Activated T-cell treated with anti-CD3 and anti-CD28 coated beads for 24 hours (primary cell): ENCODE measurements at regions not wholly inside any gene's neighbourhood (a gene's known extent, or its start where the extent isn't known, plus 50 kb on each side); places are given as distances from the start of the nearest gene placed in this dataset.

ENCODE experiments used
- DNase-seq: peaks from one replicate; pipeline ENCODE4 v3.0.0-alpha.2; 2020; ENCODE audit warnings: low read depth

DNA sequence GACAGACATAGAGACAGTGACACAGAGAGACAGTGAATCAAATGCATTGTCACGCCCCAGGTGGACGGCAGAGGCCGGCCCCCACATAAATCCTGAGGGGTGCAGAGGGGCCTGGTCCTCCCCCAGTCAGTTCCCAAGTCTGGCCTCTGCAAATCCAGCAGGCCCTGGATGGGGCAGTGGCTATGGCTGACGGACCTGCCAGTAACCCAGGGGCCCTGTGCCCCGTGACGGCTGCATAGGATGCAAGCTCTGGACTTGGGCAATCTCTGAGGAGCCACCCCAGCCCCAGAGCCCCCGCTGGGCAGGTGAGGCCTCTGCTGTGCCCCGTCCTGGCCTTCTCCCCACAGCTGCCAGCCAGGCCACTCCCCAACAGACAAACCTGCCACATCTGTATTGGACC is 204.5 kb downstream of the BRD1 start:
- no peak for DNase-seq

DNA sequence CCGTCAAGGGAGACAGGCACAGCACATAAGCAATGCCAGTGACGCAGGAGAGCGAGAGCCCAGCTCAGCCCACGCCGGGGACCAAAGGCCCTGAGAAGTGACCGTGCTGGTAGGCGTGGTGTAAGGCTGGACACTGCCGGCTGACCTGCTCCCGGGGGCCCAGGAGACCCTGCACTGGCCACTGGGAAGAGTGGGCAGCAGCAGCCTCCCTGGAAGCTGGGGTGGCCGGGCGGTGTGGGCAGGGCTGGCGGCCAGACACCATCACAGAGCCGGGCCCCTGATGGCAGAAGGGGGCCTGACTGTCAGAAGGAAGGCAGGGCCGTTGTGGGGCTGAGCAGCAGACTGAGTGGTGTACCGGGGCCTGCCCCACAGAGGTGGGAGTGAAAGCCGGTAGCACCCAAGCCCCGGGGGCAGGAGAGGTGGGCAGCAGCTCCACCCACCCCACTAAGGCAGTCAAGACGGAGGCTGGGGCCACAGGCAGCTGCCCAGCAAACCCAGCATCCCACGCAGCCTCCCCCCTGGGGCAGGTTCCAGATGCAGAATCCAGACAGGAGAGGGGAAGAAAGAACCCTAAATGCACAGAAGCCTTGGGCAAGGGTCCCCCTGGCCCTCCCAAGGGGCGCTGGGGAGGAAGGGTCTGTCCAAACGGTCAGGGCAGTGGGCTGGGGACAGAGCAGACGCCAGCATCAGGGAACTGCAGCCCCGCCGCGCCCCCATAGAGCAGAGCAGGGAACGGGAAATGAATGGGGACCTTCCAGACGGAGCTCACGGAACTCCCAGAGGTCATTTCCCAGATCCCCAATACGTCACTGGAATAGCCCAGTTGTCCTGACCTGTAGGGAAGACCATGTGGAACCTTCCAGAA is 205.2 kb downstream of the BRD1 start:
- no peak for DNase-seq

DNA sequence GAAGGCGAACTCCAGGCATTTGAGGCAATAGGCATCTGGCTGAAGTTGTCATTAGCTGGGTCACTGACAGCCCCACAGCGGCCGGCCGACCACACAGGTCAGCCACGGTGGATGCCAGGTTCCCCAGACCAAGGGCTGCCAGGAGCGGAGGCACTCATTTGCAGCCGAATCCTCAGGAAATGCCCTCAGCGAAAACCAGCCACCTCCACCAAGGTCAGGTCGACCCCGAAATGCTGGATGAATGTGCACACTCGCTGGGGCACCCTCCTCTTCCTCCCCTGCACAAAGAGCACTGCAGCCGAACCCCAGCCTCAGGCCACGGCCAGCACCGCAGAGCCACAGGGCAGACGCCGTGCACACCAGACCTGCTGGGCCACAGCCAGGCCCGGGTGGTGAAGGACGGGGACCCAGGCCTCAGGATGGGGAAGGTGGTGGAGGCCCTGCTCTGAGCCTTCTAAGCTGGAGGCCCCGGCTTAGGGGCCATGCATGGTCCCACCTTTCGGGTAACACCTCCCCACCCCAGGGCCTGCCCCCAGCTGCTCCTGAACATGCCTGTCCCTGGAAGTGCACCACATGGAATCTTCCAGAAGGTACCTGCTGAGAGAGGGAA is 206.0 kb downstream of the BRD1 start:
- no peak for DNase-seq

DNA sequence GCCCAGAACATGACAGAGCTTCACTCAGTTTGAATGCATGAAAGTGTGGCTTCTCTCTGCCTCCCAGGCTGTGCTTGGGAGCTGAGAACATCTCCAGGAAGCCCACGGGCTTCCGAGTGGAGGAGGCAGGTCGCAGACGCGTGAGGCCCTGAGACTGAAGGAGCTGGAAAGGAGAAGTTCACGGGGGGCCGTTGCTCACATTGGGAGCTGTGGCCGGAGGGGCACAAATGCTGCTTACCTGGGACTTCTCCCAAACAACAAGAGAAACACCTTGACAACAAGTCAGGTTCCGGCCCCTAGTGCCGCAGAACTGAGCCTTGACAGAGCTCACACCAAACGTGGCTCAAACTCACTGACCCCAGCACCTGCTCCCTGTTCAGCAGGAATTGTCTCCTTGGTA is 207.0 kb downstream of the BRD1 start:
- no peak for DNase-seq

DNA sequence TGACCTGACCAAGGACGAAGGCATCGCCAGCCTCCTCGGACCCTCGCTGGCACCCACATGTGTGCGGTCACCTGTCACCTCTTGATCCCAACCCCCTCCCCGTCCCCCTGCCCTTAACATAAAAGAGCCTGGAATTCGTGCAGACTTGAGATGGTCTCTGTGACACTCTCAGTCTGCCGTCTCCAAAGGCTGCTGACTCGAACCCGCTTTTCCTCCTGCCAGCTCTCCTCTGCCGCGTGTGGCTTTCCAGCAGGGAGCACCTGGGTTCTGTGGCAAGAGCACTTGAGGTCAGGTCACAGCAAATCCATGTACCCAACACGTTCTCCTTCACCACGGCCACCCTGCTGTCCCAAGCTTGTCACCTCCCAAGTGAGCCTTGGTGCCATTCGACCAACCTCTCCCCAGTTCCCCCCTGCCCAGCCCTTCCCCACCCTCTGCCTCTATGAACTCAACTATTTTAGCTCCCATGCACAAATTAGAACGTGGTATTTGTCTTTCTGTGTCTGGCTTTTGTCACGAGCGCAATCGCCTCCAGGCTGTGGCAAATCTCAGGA is 207.6 kb downstream of the BRD1 start:
- no peak for DNase-seq

DNA sequence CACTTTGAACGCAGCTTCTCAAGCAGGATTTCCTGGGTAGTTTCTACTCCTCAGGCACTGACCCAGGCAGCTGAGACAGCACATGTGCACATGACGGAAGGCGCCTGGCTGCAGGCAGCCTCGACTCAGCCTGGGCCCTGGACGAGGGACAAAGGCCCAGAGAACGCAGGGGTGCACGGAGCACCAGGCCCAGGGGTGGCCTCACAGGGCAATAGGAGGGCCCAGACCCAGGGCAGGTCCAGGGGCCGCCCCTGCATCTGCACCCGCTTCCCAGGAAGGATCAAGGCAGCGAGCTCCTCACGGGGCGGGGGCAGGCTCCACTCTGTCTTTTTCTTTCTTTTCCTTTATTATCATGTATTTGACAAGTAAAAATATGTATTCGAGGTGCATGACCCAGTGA is 208.4 kb downstream of the BRD1 start:
- DNase-seq: no peak

DNA sequence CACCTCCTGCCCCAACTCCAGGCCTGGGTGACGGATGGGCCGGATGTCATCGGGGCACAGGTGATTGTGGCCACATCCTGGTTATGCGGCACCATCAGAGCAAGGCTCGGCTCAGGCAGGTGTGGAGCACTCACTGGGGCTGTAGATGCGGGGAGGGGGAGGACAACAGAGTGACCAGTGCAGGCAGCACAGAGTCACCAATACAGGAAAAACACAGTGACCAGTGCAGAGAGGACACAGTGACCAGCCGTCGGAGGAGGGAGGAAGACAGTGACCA is 209.1 kb downstream of the BRD1 start:
- DNase-seq: no peak

DNA sequence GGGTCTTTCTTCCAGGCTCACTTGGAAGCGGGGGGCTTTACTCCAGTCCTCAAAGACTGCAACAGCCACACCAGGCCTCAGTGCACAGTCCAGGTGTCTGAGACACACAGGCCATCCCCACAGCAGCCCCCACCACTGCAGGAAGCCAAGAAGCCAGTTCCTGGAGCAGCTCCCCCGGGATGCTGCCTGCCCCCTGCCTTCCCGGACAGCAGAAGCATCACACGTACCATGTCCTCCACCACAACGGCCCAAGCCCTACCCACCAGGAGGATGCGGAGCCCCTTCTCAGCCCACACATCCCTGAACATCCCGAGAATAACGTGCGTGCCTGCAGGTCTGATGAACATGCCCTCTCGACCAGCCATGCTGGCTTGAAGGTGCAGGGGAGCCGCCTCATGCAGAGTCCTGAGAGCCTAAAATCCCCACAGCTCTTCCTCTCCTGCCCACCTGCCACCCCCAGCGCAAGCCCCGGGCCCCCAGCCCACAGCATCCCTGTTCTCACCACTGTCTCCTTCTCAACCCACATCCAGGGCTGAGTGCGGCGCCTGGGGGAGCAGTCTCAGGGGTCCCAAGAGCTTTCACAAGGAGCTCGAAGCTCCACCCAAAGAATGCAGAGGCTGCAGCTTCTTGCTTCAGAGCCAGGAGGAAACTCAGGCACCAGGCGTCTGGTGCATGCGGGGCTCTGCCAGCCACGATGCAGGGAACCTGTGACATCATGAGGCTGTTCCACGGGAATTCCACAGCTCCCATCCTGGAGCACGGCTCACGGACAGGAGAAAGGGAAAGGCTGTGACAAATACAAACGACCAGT is 209.6 kb downstream of the BRD1 start:
- DNase-seq: no peak

DNA sequence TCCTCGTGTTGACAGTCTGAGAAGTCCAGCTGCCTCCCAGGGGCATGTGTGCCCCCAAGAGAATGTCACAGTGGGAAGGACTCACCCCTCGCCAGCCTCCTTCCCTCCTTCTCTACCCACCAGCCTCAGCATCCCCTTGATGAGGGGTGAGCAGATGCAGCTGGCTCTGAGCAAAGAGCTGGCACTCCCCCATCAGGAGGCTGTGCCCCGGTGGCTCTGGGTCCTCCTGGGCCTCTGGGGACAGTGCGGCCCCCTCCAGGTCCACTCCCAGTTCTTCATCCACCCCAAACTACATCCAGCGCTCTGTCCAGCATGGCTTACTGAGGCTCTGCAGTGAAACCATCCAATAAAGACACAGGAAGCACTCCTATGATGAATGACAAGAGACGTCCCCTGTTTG is 210.4 kb downstream of the BRD1 start:
- DNase-seq: no peak

DNA sequence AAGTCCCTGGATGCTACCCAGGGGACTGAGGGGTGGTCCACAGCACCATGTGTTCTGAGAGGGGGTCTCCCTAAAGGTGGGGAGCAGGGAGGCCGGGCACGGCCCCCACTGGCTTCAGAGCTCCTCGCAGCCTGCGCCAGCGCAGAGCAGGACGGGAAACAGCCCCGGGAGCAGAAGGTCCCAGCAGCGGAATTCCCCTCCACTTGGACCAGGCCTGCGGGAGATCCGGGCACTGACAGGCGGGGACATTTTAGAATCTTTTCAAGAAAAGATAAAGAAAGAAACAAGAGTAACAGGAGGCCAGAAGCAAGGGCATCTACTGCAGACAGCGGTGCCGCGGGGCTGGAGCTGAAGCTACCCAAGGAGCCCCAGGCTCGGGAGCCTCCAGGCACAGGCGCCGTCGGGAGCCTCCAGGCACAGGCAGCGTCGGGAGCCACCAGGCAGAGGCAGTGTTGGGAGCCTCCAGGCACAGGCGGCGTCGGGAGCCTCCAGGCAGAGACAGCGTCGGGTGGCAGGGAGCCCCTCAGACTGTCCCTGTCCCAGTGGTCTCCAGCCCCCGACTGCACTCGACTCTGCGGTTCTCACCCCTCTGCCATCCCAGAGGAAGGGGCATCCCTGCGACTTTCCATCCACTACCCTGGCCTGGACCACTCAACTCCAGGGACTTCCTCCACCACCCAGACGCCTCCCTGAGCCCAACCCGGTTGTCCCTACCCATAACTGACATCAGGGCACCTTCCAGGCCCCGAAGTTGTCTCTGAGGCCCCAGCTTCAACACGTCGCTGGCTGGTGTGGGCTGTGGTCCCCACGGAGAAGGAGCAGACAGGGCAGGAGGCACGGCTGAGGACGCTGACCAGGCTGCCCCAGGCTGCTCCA is 211.1 kb downstream of the BRD1 start:
- DNase-seq: no peak

DNA sequence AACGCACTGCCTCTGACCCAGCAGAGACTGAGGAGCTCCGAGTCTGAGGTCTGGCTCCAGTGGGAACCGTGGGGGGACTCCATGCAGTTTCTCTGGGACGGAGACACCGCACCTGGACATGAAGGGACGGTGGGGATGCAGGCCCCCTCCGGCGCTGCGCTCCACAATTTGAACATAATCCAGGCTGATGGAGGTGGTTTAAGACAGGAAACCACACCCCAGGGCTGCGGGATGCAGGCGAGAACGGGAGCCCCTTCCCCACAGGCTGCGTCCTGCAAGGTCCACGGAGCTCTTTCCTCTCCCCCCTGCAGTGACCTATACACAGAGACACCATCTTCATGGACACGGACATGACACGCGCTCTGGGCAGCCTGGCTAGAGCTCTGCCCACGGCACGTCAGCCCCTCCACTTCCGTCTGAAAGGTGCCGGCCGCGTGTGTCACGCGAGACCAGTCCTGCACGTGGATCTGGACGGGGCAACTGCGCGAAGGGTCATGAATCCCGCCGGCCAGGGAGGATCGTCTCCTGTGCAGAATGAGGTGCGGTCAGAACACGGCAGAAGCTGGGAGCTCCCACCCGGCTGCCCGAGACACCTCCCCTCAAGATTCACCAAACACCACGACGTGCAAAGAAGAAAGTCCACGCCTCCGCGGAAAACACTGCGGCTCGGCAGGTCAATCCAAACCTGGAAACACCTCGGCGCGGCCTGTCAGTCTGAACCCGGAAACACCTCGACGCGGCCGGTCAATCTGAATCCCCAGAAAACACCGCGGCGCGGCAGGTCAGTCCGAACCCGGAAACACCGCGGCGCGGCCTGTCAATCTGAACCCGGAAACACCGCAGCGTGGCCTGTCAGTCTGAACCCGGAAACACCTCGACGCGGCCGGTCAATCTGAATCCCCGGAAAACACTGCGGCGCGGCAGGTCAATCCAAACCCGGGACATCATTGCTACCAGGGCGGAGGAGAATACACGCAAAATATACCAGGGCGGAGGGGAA is 212.4 kb downstream of the BRD1 start:
- no peak for DNase-seq

DNA sequence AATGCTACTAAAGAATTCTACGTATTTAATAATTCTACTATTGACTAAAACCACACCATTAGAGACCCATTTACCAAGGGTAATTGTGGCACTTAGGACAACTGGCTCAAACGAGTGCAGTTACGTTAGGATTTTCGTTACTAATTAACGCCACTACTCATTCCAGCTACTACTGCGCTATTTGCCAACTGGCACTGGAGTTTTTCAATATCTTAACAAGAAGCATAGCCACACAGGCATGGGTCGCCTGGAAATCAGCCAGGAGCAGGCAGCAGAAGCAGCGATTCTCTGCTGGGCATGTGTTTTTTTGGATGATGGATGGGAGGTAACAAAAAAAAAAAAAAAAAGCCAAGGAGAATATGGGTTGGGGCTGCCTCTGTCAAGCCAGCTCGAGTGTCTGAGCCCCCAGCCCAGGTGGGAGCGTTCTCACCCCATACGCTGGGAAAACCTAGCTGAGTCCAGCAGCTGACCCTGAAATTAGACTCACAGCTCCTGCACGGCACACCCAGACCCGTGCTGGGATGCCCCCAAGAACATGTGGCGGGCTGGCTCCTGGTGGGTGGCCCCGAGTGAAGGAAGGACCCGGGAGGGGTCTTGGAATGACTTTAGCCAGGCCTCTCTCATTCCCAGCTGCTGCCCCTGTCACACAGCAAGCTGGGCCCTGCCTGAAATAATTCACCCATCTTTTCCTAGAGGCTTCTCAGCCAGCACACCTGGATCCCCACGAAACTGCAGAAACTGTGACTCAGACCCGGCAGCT is 214.0 kb downstream of the BRD1 start:
- no peak for DNase-seq

DNA sequence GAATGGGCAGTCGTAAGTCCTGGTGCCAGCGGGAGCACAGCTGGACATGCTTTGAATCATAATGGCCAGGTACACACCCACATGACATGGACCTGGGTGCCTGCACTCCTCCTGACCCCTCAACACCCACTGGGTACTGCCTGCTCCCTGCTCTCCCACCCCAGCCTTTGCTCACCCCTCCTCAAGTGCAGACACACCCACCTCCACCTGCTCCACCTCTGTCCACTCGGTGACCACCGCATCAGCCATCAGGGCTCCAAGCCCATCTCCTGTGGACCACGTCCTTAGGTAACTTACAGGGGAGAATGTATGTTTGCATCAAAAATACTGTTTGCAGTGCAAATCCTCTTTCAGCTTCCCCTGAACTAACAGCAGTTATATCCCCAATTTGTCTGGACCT is 214.6 kb downstream of the BRD1 start:
- DNase-seq: no peak

DNA sequence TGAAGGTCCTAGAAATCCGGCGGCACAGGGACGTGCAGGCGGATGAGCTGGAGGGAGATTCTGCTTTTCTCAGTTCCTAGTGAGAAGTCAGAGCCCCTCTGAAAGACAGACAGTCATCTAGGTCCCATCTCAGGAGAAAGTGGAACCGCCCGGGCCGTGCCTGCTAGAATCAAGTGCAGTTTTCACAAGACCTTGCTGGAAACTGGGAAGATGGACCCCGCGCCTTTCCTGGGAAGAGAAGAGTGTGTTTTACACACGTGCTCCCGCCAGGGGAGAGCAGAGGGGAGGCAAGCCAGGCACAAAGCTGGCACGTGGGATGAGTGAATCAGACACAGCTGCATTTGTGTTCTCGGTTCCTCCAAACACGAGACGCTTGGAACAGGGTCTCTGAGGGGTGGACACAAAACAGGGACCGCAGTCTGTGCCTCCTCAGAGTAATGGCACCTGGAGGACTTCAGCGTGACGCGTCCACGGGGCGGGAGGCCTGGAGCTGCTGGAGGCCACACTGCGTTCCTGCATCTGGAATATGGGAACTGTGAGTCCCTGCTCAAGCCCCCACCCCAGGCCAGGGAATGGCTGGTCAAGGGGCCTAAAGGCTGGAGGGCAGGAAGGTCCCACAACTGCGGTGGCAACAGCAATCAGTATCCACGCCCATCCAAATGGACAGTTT is 218.3 kb downstream of the BRD1 start:
- DNase-seq: no peak

DNA sequence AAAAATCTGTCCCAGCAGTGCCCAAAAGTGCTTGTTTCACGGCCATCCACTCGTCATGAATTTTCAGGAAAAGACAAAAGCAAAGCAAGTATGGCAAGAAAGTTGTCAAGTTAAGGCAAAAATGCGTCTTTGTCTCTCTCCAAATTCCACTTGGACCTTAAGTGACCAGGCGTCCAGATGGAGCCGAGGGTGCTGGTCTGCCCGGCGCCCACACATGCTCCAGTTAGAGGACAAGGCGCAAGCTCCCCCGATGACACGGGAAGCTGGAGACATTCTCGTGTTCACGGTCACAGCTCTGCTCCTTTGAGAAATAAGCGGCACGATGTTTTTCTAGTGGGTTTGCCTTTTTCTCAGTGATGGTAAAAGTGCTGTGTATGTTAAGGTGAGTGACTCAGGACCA is 219.0 kb downstream of the BRD1 start:
- no peak for DNase-seq

DNA sequence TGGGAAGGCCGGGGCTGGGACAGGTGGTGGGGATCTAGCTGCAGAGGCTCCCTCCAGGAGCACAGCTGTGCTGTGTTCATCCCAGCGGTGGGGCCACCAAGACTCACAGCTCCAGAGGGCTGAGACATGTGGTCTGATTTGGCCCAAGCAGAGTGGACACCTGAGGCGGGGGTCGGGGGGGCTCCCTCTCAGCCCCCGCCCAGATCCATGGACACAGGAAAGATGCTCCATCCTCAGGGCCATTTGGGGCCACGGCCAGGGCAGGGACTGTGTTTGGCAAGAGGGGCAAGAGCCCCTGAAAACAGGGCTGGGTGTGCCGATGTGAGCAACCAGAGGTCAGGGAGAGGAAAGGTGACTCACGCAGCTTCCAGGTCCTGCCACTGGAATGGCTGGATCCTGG is 219.4 kb downstream of the BRD1 start:
- no peak for DNase-seq

DNA sequence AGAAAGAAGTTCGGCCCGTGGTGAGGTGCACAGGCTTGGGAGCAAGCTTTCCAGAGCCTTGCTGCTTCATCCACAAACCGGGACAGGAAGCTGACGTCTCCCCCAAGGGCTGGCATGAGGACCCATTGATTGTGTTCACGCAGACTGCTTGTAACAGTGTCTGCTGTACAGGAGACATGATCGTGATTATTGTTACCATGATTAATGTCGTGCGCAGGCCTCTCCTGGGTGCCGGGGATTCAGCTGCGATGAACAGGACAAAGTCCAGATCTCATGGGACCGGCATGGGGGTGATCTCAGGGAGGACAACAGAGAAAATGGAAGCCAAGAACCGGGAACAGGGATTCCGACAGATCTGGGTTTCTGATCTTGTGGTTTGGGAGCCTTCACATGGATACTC is 219.9 kb downstream of the BRD1 start:
- no peak for DNase-seq

DNA sequence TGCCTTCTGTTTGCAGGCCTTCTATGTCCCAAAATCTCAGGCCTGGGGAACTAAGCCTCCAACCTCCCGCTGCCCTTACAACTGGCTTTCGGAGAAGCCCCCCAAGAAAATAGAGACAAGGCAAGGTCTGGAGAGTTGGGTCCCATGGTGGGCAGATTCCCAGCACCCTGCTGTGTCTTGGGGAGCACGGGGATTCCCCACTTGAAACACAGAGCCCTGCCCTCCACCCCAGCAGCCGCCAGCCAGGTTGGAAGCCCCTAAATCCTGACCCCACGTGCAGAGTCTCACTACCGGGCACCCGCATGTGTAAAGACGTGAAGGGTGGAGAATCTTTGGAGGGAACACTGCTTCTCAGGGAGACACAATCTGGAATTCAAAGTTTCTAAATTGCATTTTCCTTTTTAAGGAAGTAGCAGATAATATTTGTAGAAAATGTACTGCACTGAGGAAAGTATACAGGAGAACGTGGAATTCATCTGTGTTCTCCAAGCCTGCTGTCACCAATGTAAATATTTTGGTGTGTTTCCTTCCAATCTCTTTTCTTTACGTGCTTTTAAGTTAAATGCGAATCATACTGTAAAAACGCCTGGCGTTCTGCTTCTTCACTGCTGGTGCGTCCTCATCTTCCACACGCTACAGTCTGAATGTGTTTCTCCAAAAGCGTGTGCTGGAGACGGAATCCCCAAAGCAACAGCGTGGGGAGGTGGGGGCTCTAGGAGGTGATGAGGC is 220.9 kb downstream of the BRD1 start:
- no peak for DNase-seq
